ENCODE measurements at regions not wholly inside any gene's neighbourhood (a gene's known extent, or its start where the extent isn't known, plus 50 kb on each side); places are given as distances from the start of the nearest gene placed in this dataset.

GRCh38 chr2:76274160-76274559 is 563.4 kb upstream of the GCFC2 start:
- Histone ChIP-seq H4K20me1 (ENCODE audit: insufficient read depth, low read length) (no peaks in the 10 kb centered on the region), H3K36me3 (replicated peaks; ENCODE audit: insufficient read depth, low read length) (no peaks in the 10 kb centered on the region), H3K4me2 (ENCODE audit: low read depth, low read length) (no peak overlapping the region), H3F3A (ENCODE audit: insufficient read depth, low read length) (peaks cover 13% of the 10 kb centered on the region), H3K9me3 (replicated peaks; ENCODE audit: insufficient read depth, low read length) (no peaks in the 10 kb centered on the region), H3K9ac (ENCODE audit: low read length) (no peak overlapping the region), H3K4me1 (ENCODE audit: low read length) (peaks cover 27% of the 10 kb centered on the region), H3K79me2 (ENCODE audit: low read length) (no peaks in the 10 kb centered on the region), H3K27me3 (replicated peaks; ENCODE audit: insufficient read depth, low read length) (no peaks in the 10 kb centered on the region), H3K27ac (ENCODE audit: low read length) (no peak overlapping the region), H3K9me2 (replicated peaks; ENCODE audit: insufficient read depth, low read length) (no peaks in the 10 kb centered on the region), H2AFZ (ENCODE audit: low read length) (no peak overlapping the region), H3K4me3 (ENCODE audit: low read length) (no peak overlapping the region)
- TF ChIP-seq EZH2 (optimal IDR thresholded peaks at IDR 0.05; ENCODE audit: low read depth, low read length) (no peak), EZH2phosphoT487 (IDR thresholded peaks at IDR 0.05; ENCODE audit: low read length) (no peak), CTCF (IDR thresholded peaks at IDR 0.05; ENCODE audit: low read length) (no peak)
- DNase-seq, result no peak

GRCh38 chr2:76270096-76270710 is 559.5 kb upstream of the GCFC2 start:
- no peaks in the 10 kb centered on the region for H4K20me1 ChIP-seq (ENCODE audit: insufficient read depth, low read length)

GRCh38 chr2:76268902-76269620 is 558.3 kb upstream of the GCFC2 start:
- Histone ChIP-seq H3K9me2 (replicated peaks; ENCODE audit: insufficient read depth, low read length) (no peaks in the 10 kb centered on the region), H3K27me3 (replicated peaks; ENCODE audit: insufficient read depth, low read length) (no peaks in the 10 kb centered on the region), H4K20me1 (ENCODE audit: insufficient read depth, low read length) (no peaks in the 10 kb centered on the region), H3K4me3 (ENCODE audit: low read length) (no peak overlapping the region), H3K4me2 (ENCODE audit: low read depth, low read length) (no peak overlapping the region), H3K4me1 (ENCODE audit: low read length) (no peaks in the 10 kb centered on the region), H3K9me3 (replicated peaks; ENCODE audit: insufficient read depth, low read length) (no peaks in the 10 kb centered on the region), H3F3A (ENCODE audit: insufficient read depth, low read length) (no peaks in the 10 kb centered on the region), H3K79me2 (ENCODE audit: low read length) (no peaks in the 10 kb centered on the region), H3K36me3 (replicated peaks; ENCODE audit: insufficient read depth, low read length) (no peaks in the 10 kb centered on the region), H3K9ac (ENCODE audit: low read length) (no peak overlapping the region), H3K27ac (ENCODE audit: low read length) (no peak overlapping the region), H2AFZ (ENCODE audit: low read length) (no peak overlapping the region)
- no peak for DNase-seq
- TF ChIP-seq EZH2phosphoT487 (IDR thresholded peaks at IDR 0.05; ENCODE audit: low read length), result no peak
- no peak for TF ChIP-seq CTCF (IDR thresholded peaks at IDR 0.05; ENCODE audit: low read length)
- TF ChIP-seq EZH2 (optimal IDR thresholded peaks at IDR 0.05; ENCODE audit: low read depth, low read length), result no peak

More at GRCh38 chr2:76270096-76270710, 559.5 kb upstream of the GCFC2 start:
- Histone ChIP-seq H3K9ac (ENCODE audit: low read length) (no peak overlapping the region), H3K27ac (ENCODE audit: low read length) (no peak overlapping the region), H3F3A (ENCODE audit: insufficient read depth, low read length) (0 out of 2 replicates have a peak, but pooled peaks cover under 1% of the 10 kb centered on the region), H2AFZ (ENCODE audit: low read length) (no peak overlapping the region), H3K9me2 (replicated peaks; ENCODE audit: insufficient read depth, low read length) (no peaks in the 10 kb centered on the region), H3K27me3 (replicated peaks; ENCODE audit: insufficient read depth, low read length) (no peaks in the 10 kb centered on the region), H3K4me2 (ENCODE audit: low read depth, low read length) (no peak overlapping the region), H3K4me1 (ENCODE audit: low read length) (peaks cover 6% of the 10 kb centered on the region), H3K36me3 (replicated peaks; ENCODE audit: insufficient read depth, low read length) (no peaks in the 10 kb centered on the region), H3K79me2 (ENCODE audit: low read length) (no peaks in the 10 kb centered on the region), H3K4me3 (ENCODE audit: low read length) (no peak overlapping the region), H3K9me3 (replicated peaks; ENCODE audit: insufficient read depth, low read length) (no peaks in the 10 kb centered on the region)
- DNase-seq, result no peak
- TF ChIP-seq CTCF (IDR thresholded peaks at IDR 0.05; ENCODE audit: low read length), result no peak
- TF ChIP-seq EZH2 (optimal IDR thresholded peaks at IDR 0.05; ENCODE audit: low read depth, low read length), result no peak
- no peak for TF ChIP-seq EZH2phosphoT487 (IDR thresholded peaks at IDR 0.05; ENCODE audit: low read length)
